ENCODE measurements at regions not wholly inside any gene's neighbourhood (a gene's known extent, or its start where the extent isn't known, plus 50 kb on each side); places are given as distances from the start of the nearest gene placed in this dataset.

DNA sequence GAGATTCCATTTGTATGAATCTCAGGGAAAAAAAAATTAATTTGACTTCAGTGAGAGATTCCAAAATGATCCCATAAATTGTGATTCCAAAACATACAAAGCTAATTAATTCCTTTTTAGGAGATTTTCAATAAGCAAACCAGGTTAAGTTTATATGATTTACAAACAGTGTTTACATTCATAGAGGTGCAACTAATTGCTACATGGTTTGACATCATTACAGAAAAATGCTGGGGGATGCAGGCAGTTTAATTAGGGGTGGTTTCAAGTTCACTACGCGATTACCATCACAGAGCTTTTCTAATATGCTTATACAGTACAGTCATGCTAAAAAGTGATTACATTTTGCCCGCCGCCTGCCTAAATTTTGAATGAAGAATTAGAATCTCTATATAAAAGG lies 143.2 kb upstream of the MGMT start:
- TF ChIP-seq, protein P1, sequence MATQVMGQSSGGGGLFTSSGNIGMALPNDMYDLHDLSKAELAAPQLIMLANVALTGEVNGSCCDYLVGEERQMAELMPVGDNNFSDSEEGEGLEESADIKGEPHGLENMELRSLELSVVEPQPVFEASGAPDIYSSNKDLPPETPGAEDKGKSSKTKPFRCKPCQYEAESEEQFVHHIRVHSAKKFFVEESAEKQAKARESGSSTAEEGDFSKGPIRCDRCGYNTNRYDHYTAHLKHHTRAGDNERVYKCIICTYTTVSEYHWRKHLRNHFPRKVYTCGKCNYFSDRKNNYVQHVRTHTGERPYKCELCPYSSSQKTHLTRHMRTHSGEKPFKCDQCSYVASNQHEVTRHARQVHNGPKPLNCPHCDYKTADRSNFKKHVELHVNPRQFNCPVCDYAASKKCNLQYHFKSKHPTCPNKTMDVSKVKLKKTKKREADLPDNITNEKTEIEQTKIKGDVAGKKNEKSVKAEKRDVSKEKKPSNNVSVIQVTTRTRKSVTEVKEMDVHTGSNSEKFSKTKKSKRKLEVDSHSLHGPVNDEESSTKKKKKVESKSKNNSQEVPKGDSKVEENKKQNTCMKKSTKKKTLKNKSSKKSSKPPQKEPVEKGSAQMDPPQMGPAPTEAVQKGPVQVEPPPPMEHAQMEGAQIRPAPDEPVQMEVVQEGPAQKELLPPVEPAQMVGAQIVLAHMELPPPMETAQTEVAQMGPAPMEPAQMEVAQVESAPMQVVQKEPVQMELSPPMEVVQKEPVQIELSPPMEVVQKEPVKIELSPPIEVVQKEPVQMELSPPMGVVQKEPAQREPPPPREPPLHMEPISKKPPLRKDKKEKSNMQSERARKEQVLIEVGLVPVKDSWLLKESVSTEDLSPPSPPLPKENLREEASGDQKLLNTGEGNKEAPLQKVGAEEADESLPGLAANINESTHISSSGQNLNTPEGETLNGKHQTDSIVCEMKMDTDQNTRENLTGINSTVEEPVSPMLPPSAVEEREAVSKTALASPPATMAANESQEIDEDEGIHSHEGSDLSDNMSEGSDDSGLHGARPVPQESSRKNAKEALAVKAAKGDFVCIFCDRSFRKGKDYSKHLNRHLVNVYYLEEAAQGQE (IDR thresholded peaks at IDR 0.05; ENCODE audit: insufficient read depth in 1 of 2, low read depth in 2 of 2, low read length in 2 of 2): no peak
- TF ChIP-seq POLR2AphosphoS5 (IDR thresholded peaks at IDR 0.05; ENCODE audit: low read depth, low read length): no peak

Data from PFSK-1 (cell line).